ENCODE measurements at regions not wholly inside any gene's neighbourhood (a gene's known extent, or its start where the extent isn't known, plus 50 kb on each side); places are given as distances from the start of the nearest gene placed in this dataset.
"Not testable (repeated sequence)": the region's sequence is repeated elsewhere in the genome, so short reads cannot be mapped to it uniquely, and the experiment has no call there.

GRCh38 chr4:57303012-57303751 is 193.0 kb upstream of the IGFBP7 start:
- H3K27me3 ChIP-seq (ENCODE audit: control insufficient read depth in 1 of 2, insufficient read depth in 1 of 2, low read length in 2 of 2) = no peaks in the 10 kb centered on the region
- H2BK120ac ChIP-seq (ENCODE audit: low read depth, low read length) = no peak overlapping the region
- H2BK5ac ChIP-seq (ENCODE audit: low read depth, low read length, poor library complexity, severe bottlenecking) = no peak overlapping the region
- H3K36me3 ChIP-seq (ENCODE audit: control insufficient read depth in 1 of 2, insufficient read depth in 2 of 2, low read depth in 1 of 2, low read length in 2 of 2) = peaks cover 0 to 3% of the 10 kb centered on the region in 2 experiments
- H3K4me1 ChIP-seq (ENCODE audit: control insufficient read depth, insufficient read depth, low read depth, low read length) = no peaks in the 10 kb centered on the region
- no peak overlapping the region for H3K18ac ChIP-seq (ENCODE audit: low read depth in 1 of 2, low read length in 2 of 2)
- no peak overlapping the region for H4K8ac ChIP-seq (ENCODE audit: low read length)
- no peak overlapping the region for H3K9ac ChIP-seq (ENCODE audit: low read length)
- WGBS = 72% methylated on average over 14 of the region's 14 CpGs
- H3K4me2 ChIP-seq (ENCODE audit: low read length, poor library complexity, severe bottlenecking) = no peak overlapping the region
- H3K4me3 ChIP-seq (ENCODE audit: insufficient read depth in 1 of 2, low read depth in 1 of 2, low read length in 2 of 2) = no peak overlapping the region
- no peak overlapping the region for H3K27ac ChIP-seq (ENCODE audit: low read length, poor library complexity, severe bottlenecking)
- no peak overlapping the region for H2BK15ac ChIP-seq (ENCODE audit: low read depth, poor library complexity, severe bottlenecking)
- no peak overlapping the region for H4K91ac ChIP-seq (ENCODE audit: low read length)
- peak; percentile 16 for DNase-seq
- H3K14ac ChIP-seq (ENCODE audit: low read length in 2 of 2) = no peak overlapping the region
- H2AFZ ChIP-seq (ENCODE audit: low read depth, low read length) = no peak overlapping the region
- no peak overlapping the region for H2BK12ac ChIP-seq (ENCODE audit: low read length in 2 of 2)
- no peak overlapping the region for H3K23ac ChIP-seq (ENCODE audit: low read length in 2 of 2)
- H3K79me1 ChIP-seq (replicated peaks; ENCODE audit: low read length, poor library complexity, severe bottlenecking) = no peaks in the 10 kb centered on the region
- no peaks in the 10 kb centered on the region for H3K9me3 ChIP-seq (ENCODE audit: control insufficient read depth, low read length)
- H2AK5ac ChIP-seq (ENCODE audit: low read length, severe bottlenecking) = no peak overlapping the region
- H3K4ac ChIP-seq (ENCODE audit: low read depth in 1 of 2, low read length in 2 of 2) = no peak overlapping the region

- not testable (repeated sequence) for H3K4me3 ChIP-seq (ENCODE audit: insufficient read depth in 1 of 2, low read depth in 1 of 2, low read length in 2 of 2); H2BK12ac ChIP-seq (ENCODE audit: low read length in 2 of 2); H3K18ac ChIP-seq (ENCODE audit: low read depth in 1 of 2, low read length in 2 of 2); H3K9ac ChIP-seq (ENCODE audit: low read length); H2AK5ac ChIP-seq (ENCODE audit: low read length, severe bottlenecking); H3K36me3 ChIP-seq (ENCODE audit: control insufficient read depth in 1 of 2, insufficient read depth in 2 of 2, low read depth in 1 of 2, low read length in 2 of 2); H3K27me3 ChIP-seq (ENCODE audit: control insufficient read depth in 1 of 2, insufficient read depth in 1 of 2, low read length in 2 of 2); H2BK5ac ChIP-seq (ENCODE audit: low read depth, low read length, poor library complexity, severe bottlenecking); H3K14ac ChIP-seq (ENCODE audit: low read length in 2 of 2); H3K9me3 ChIP-seq (ENCODE audit: control insufficient read depth, low read length); H4K8ac ChIP-seq (ENCODE audit: low read length); H4K91ac ChIP-seq (ENCODE audit: low read length); H3K27ac ChIP-seq (ENCODE audit: low read length, poor library complexity, severe bottlenecking); H3K4me2 ChIP-seq (ENCODE audit: low read length, poor library complexity, severe bottlenecking); H3K23ac ChIP-seq (ENCODE audit: low read length in 2 of 2); DNase-seq; H3K4ac ChIP-seq (ENCODE audit: low read depth in 1 of 2, low read length in 2 of 2); H2BK120ac ChIP-seq (ENCODE audit: low read depth, low read length); H3K79me1 ChIP-seq (replicated peaks; ENCODE audit: low read length, poor library complexity, severe bottlenecking); H2BK15ac ChIP-seq (ENCODE audit: low read depth, poor library complexity, severe bottlenecking); H3K4me1 ChIP-seq (ENCODE audit: control insufficient read depth, insufficient read depth, low read depth, low read length); H2AFZ ChIP-seq (ENCODE audit: low read depth, low read length)
- WGBS = 90% methylated on average over 21 of the region's 23 CpGs
These were observed 190.1 kb upstream of the IGFBP7 start for GRCh38 chr4:57300300-57300699.

GRCh38 chr4:57291911-57292310 is 181.7 kb upstream of the IGFBP7 start:
- Histone ChIP-seq H4K91ac (ENCODE audit: low read length) (no peak overlapping the region), H3K36me3 (ENCODE audit: control insufficient read depth in 1 of 2, insufficient read depth in 2 of 2, low read depth in 1 of 2, low read length in 2 of 2) (no peaks in the 10 kb centered on the region), H2AFZ (ENCODE audit: low read depth, low read length) (no peak overlapping the region), H3K27ac (ENCODE audit: low read length, poor library complexity, severe bottlenecking) (no peak overlapping the region), H2AK5ac (ENCODE audit: low read length, severe bottlenecking) (no peak overlapping the region), H3K4me2 (ENCODE audit: low read length, poor library complexity, severe bottlenecking) (no peak overlapping the region), H3K23ac (ENCODE audit: low read length in 2 of 2) (no peak overlapping the region), H3K4ac (ENCODE audit: low read depth in 1 of 2, low read length in 2 of 2) (no peak overlapping the region), H4K8ac (ENCODE audit: low read length) (no peak overlapping the region), H2BK12ac (ENCODE audit: low read length in 2 of 2) (no peak overlapping the region), H3K79me1 (replicated peaks; ENCODE audit: low read length, poor library complexity, severe bottlenecking) (no peaks in the 10 kb centered on the region), H3K18ac (ENCODE audit: low read depth in 1 of 2, low read length in 2 of 2) (no peak overlapping the region), H2BK5ac (ENCODE audit: low read depth, low read length, poor library complexity, severe bottlenecking) (no peak overlapping the region), H3K14ac (ENCODE audit: low read length in 2 of 2) (no peak overlapping the region), H3K4me3 (ENCODE audit: insufficient read depth in 1 of 2, low read depth in 1 of 2, low read length in 2 of 2) (no peak overlapping the region), H3K9ac (ENCODE audit: low read length) (no peak overlapping the region), H3K9me3 (ENCODE audit: control insufficient read depth, low read length) (no peaks in the 10 kb centered on the region), H3K4me1 (ENCODE audit: control insufficient read depth, insufficient read depth, low read depth, low read length) (no peaks in the 10 kb centered on the region), H2BK15ac (ENCODE audit: low read depth, poor library complexity, severe bottlenecking) (no peak overlapping the region), H2BK120ac (ENCODE audit: low read depth, low read length) (no peak overlapping the region), H3K27me3 (ENCODE audit: control insufficient read depth in 1 of 2, insufficient read depth in 1 of 2, low read length in 2 of 2) (no peaks in the 10 kb centered on the region)
- no peak for DNase-seq
- WGBS = 77% methylated on average over 2 of the region's 3 CpGs

- Histone ChIP-seq H2BK12ac (ENCODE audit: low read length in 2 of 2) (no peak overlapping the region), H3K36me3 (ENCODE audit: control insufficient read depth in 1 of 2, insufficient read depth in 2 of 2, low read depth in 1 of 2, low read length in 2 of 2) (no peaks in the 10 kb centered on the region), H2BK15ac (ENCODE audit: low read depth, poor library complexity, severe bottlenecking) (no peak overlapping the region), H3K4me2 (ENCODE audit: low read length, poor library complexity, severe bottlenecking) (no peak overlapping the region), H3K9me3 (ENCODE audit: control insufficient read depth, low read length) (no peaks in the 10 kb centered on the region), H3K14ac (ENCODE audit: low read length in 2 of 2) (no peak overlapping the region), H3K27me3 (ENCODE audit: control insufficient read depth in 1 of 2, insufficient read depth in 1 of 2, low read length in 2 of 2) (no peaks in the 10 kb centered on the region), H3K4me3 (ENCODE audit: insufficient read depth in 1 of 2, low read depth in 1 of 2, low read length in 2 of 2) (no peak overlapping the region), H4K8ac (ENCODE audit: low read length) (no peak overlapping the region), H2BK5ac (ENCODE audit: low read depth, low read length, poor library complexity, severe bottlenecking) (no peak overlapping the region), H2AK5ac (ENCODE audit: low read length, severe bottlenecking) (no peak overlapping the region), H3K9ac (ENCODE audit: low read length) (no peak overlapping the region), H3K79me1 (replicated peaks; ENCODE audit: low read length, poor library complexity, severe bottlenecking) (no peaks in the 10 kb centered on the region), H3K27ac (ENCODE audit: low read length, poor library complexity, severe bottlenecking) (no peak overlapping the region), H3K18ac (ENCODE audit: low read depth in 1 of 2, low read length in 2 of 2) (no peak overlapping the region), H3K23ac (ENCODE audit: low read length in 2 of 2) (no peak overlapping the region), H3K4me1 (ENCODE audit: control insufficient read depth, insufficient read depth, low read depth, low read length) (no peaks in the 10 kb centered on the region), H2BK120ac (ENCODE audit: low read depth, low read length) (no peak overlapping the region), H3K4ac (ENCODE audit: low read depth in 1 of 2, low read length in 2 of 2) (no peak overlapping the region), H4K91ac (ENCODE audit: low read length) (no peak overlapping the region), H2AFZ (ENCODE audit: low read depth, low read length) (no peak overlapping the region)
- DNase-seq = no peak
- 71% methylated on average over 3 of the region's 5 CpGs for WGBS
These were observed 177.8 kb upstream of the IGFBP7 start for GRCh38 chr4:57287687-57288604.

Data from mesenchymal stem cell (in vitro differentiated cells and primary cell).